Gastrocnemius medialis (tissue), 4 donors: ENCODE measurements at regions not wholly inside any gene's neighbourhood (a gene's known extent, or its start where the extent isn't known, plus 50 kb on each side); places are given as distances from the start of the nearest gene placed in this dataset.

Source experiments
- CTCF ChIP-seq, 5 experiments: fragments of 450-650 bp in 3 of 5; fragments of 200-600 bp in 2 of 5; sonication (generic) in 2 of 5; IDR thresholded peaks in 4 of 5; conservative IDR thresholded peaks in 1 of 5; 1 replicate in 4 of 5; 2 replicates in 1 of 5; pipeline ENCODE4 v1.5.1; 2016 to 2019; ENCODE audit warnings: antibody characterized with exemption in 5 of 5, mild to moderate bottlenecking in 3 of 5, moderate library complexity in 3 of 5
- POLR2A ChIP-seq, 2 donors: fragments of 450-650 bp; IDR thresholded peaks; one replicate each; pipeline ENCODE4 v1.6.1; 2017; ENCODE audit warnings: antibody characterized with exemption in 2 of 2, mild to moderate bottlenecking in 2 of 2, moderate library complexity in 2 of 2

GRCh38 chr1:182280504-182280900, 111.1 kb downstream of the GLUL start:
- no peak for TF ChIP-seq CTCF (IDR thresholded peaks at IDR 0.05 in 4 of 5, conservative IDR thresholded peaks at IDR 0.05 in 1 of 5)
- no peak for TF ChIP-seq POLR2A (IDR thresholded peaks at IDR 0.05)
